Adrenal gland (tissue), 9 donors: ENCODE measurements at regions not wholly inside any gene's neighbourhood (a gene's known extent, or its start where the extent isn't known, plus 50 kb on each side); places are given as distances from the start of the nearest gene placed in this dataset.

Experiments used
- DNase-seq, 7 donors: peaks; one replicate each; pipeline ENCODE4 v3.0.0-alpha.2; 2019 to 2020
- H3K27ac ChIP-seq, 5 donors: fragments of 200-600 bp; sonication (generic) in 4 of 5; 1 replicate in 3 of 5; 2 replicates in 2 of 5; pipeline versions ENCODE4 v1.5.1 to v1.8.0; 2016 to 2020; ENCODE audit warnings: mild to moderate bottlenecking in 1 of 5
- H3K27me3 ChIP-seq: fragments of 200-600 bp; 2 replicates; pipeline ENCODE4 v1.8.0; 2021
- H3K36me3 ChIP-seq, 2 donors: fragments of 200-600 bp; replicated peaks in 1 of 2; 1 replicate in 1 of 2; 2 replicates in 1 of 2; pipeline versions ENCODE4 v1.5.1 to v1.8.0; 2018 to 2022
- H3K4me1 ChIP-seq, 2 donors: fragments of 200-600 bp; replicated peaks in 1 of 2; 1 replicate in 1 of 2; 2 replicates in 1 of 2; pipeline versions ENCODE4 v1.5.1 to v1.8.0; 2018 to 2021
- H3K4me3 ChIP-seq, 4 donors: fragments of 200-600 bp; sonication (generic) in 3 of 4; one replicate each; pipeline ENCODE4 v1.5.1; 2016 to 2018
- H3K9me3 ChIP-seq, 3 donors: fragments of 200-600 bp; sonication (generic) in 1 of 3; replicated peaks in 1 of 3; 1 replicate in 2 of 3; 2 replicates in 1 of 3; pipeline versions ENCODE4 v1.5.1 to v1.8.0; 2016 to 2021
- CTCF ChIP-seq, 6 experiments: fragments of 450-650 bp in 4 of 6; fragments of 200-600 bp in 2 of 6; sonication (generic) in 1 of 6; IDR thresholded peaks; 1 replicate in 5 of 6; 2 replicates in 1 of 6; pipeline versions ENCODE4 v1.5.1 to v1.8.0; 2016 to 2021; ENCODE audit warnings: antibody characterized with exemption in 6 of 6, mild to moderate bottlenecking in 2 of 6, moderate library complexity in 1 of 6
- POLR2A ChIP-seq, 2 donors: fragments of 450-650 bp; IDR thresholded peaks; one replicate each; pipeline ENCODE4 v1.6.1; 2017; ENCODE audit warnings: antibody characterized with exemption in 2 of 2, mild to moderate bottlenecking in 2 of 2, moderate library complexity in 1 of 2
- WGBS, 4 donors: extraction: QIAGEN DNeasy Blood & Tissue Kit in 2 of 4; methylation state at CpG; one replicate each; pipeline versions ENCODE4 v1.1.5 to v1.1.7; 2013 to 2017; 5-methylcytosine and 5-hydroxymethylcytosine counted together
- intact Hi-C, 2 donors: fragments of 100-400 bp; cut with DNase I; formaldehyde crosslinking; loops; one replicate each; pipeline versions ENCODE4 v1.14.1 to v1.15.0; 2022 to 2023
- donor health status: healthy with polysubstance abuse.
- donor health status: Bipolar disorder and iron deficiency.
- donor health status: DM: yes; HTN: yes; CAD: no.
- donor health status: DM: no; HTN: no; CAD: no.
- donor health status: DM: no; HTN: no; CAD: no.

GRCh38 chr1:195472291-195472690 lies 1135.9 kb downstream of the KCNT2 start:
- WGBS, 4 donors: 24 to 27% (median 25%) methylated on average over 4 of the region's 4 CpGs
- TF ChIP-seq POLR2A (IDR thresholded peaks at IDR 0.05): no peak
- no peak for TF ChIP-seq CTCF (IDR thresholded peaks at IDR 0.05)
- intact Hi-C loops: no loop called here
- no peak for DNase-seq
- H3K9me3 ChIP-seq: no peaks in the 10 kb centered on the region
- H3K36me3 ChIP-seq: no peaks in the 10 kb centered on the region
- no peaks in the 10 kb centered on the region for H3K4me1 ChIP-seq
- no peak overlapping the region for H3K4me3 ChIP-seq
- no peaks in the 10 kb centered on the region for H3K27me3 ChIP-seq
- no peak overlapping the region for H3K27ac ChIP-seq

GRCh38 chr1:195466639-195467038 lies 1141.6 kb downstream of the KCNT2 start:
- TF ChIP-seq CTCF (IDR thresholded peaks at IDR 0.05) (no peak), POLR2A (IDR thresholded peaks at IDR 0.05) (no peak)
- no peaks in the 10 kb centered on the region for H3K27me3 ChIP-seq

GRCh38 chr1:195462646-195463045 lies 1145.6 kb downstream of the KCNT2 start:
- Histone ChIP-seq H3K4me1 (no peaks in the 10 kb centered on the region), H3K36me3 (no peaks in the 10 kb centered on the region), H3K27me3 (no peaks in the 10 kb centered on the region), H3K4me3 (no peak overlapping the region), H3K27ac (no peak overlapping the region), H3K9me3 (no peaks in the 10 kb centered on the region)
- TF ChIP-seq POLR2A (IDR thresholded peaks at IDR 0.05) (no peak), CTCF (IDR thresholded peaks at IDR 0.05) (no peak)
- DNase-seq: no peak
- intact Hi-C loops: no loop called here

More at GRCh38 chr1:195466639-195467038, 1141.6 kb downstream of the KCNT2 start:
- 60 to 76% (median 66%) methylated on average over 1 of the region's 1 CpG for whole genome bisulfite sequencing, 4 donors
- H3K9me3 ChIP-seq: no peaks in the 10 kb centered on the region
- no peak overlapping the region for H3K4me3 ChIP-seq
- no peak for DNase-seq
- H3K27ac ChIP-seq: no peak overlapping the region
- no peaks in the 10 kb centered on the region for H3K36me3 ChIP-seq
- intact Hi-C loops: no loop called here
- H3K4me1 ChIP-seq: no peaks in the 10 kb centered on the region

GRCh38 chr1:195462152-195462551 lies 1146.1 kb downstream of the KCNT2 start:
- Histone ChIP-seq H3K27me3 (no peaks in the 10 kb centered on the region), H3K4me1 (no peaks in the 10 kb centered on the region), H3K36me3 (no peaks in the 10 kb centered on the region), H3K9me3 (no peaks in the 10 kb centered on the region), H3K4me3 (no peak overlapping the region), H3K27ac (no peak overlapping the region)
- WGBS, 4 donors: 68 to 88% (median 76%) methylated on average over 2 of the region's 2 CpGs
- TF ChIP-seq POLR2A (IDR thresholded peaks at IDR 0.05) (no peak), CTCF (IDR thresholded peaks at IDR 0.05) (no peak)
- intact Hi-C loops: no loop called here
- DNase-seq: no peak
